AG20443 (cell line): ENCODE measurements at regions not wholly inside any gene's neighbourhood (a gene's known extent, or its start where the extent isn't known, plus 50 kb on each side); places are given as distances from the start of the nearest gene placed in this dataset.
A peak's percentile ranks its signal among the peaks of the same experiment; 100 is the strongest.
"Not testable (repeated sequence)": the region's sequence is repeated elsewhere in the genome, so short reads cannot be mapped to it uniquely, and the experiment has no call there.

Experiments used
- DNase-seq: peaks from one replicate; pipeline ENCODE4 v3.0.0; 2012; ENCODE audit warnings: low spot score, mixed read lengths

DNA sequence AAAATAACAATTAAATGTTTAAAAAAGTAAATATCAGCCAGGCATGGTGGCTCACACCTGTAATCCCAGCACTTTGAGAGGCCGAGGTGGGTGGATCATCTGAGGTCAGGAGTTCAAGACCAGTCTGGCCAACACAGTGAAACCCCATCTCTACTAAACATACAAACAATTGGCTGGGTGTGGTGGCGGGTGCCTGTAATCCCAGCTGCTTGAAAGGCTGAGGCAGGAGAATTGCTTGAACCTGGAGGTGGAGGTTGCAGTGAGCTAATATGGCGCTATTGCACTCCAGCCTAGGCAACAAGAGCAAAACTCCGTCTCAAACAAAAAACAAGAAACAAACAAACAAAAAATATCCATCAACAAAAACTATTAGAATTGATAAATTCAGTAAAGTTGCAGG lies 77.5 kb downstream of the SNX5 start:
- DNase-seq, result not testable (repeated sequence)

DNA sequence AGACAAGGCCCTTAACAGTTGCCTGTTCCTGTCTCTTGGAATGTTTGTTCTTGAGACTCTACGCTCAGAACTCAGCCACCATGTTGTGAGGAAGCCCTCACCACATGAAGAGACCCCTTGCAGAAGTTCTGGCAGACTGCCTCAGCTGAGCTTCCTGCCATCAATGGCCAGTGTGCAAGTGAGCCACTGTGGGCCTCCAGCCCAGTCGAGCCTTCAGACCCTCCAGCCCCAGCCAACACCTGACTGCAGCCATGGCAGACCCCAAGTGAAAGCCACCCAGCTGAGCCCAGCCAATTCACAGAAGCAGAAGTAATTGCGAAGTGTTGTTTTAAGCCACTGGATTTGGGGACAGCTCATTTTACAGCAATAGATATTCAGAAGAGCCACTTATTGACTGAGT lies 78.3 kb downstream of the SNX5 start:
- DNase-seq, result no peak

DNA sequence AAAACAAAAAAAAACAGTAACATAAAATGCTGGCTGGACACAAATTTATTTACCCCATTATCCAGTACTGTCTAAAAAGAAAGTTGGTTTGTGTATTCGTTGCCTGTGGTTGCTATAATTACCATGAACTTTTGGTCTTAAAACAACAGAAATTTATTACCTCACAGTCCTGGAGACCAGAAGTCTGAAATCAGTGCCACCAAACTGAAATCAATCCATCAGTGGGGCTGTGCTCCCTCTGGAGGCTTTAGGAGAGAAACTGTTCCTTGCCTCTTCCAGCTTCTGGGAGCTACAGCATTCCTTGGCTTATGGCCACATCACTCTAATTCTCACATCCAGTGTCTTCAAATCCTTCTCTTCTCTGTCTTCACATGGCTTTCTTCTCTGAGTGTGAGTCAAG lies 79.4 kb downstream of the SNX5 start:
- DNase-seq, result no peak

DNA sequence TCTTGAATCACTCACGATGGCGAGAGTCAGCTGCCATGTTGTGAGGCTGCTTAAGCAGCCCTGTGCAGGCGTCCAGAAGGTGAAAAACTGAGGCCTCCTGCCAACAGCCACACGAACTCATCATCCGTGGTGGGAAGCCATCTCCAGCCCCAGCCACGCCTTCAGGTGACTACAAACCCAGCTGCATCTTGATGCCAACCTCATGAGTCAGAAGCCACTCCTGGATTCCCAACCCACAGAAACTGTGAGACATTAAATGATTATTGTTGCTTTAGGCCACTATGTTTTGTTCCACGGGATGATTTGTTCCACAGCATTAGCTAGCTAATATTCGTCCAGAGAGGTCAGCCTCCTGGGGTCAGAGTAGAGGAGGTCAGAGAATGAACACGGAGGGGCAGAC lies 80.5 kb downstream of the SNX5 start:
- DNase-seq, result no peak

DNA sequence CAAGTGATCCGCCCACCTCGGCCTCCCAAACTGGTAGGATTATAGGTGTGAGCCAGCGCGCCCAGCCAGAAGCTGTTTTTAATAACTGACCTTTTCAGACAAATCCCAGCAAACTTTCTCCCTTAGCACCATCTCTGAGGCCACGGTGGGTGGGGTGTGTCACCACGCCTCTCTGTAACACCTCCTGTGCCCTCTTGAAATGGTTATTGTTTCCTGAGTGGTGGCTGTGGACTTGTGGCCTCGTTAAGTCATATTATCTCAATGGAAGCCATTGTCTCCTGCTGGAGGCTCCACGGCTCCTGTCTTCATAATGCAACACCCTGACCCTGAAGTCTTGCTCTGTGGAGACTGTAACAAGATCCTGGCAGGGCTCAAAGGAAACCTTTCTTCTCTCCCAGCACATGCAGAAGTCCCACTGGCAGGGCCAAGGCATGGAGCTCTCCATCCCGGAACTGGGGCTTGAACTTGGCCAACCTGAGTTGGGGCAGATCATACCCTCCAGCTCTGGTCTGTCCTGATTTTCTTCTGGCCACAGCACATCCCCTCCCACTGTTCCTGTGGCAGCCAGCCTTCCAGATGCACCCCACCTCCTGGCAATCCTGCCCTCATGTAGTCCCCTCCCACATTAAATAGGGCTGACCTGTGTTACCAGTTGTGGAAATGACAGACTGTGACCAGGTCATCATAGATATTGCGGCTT lies 81.1 kb downstream of the SNX5 start:
- no peak for DNase-seq

DNA sequence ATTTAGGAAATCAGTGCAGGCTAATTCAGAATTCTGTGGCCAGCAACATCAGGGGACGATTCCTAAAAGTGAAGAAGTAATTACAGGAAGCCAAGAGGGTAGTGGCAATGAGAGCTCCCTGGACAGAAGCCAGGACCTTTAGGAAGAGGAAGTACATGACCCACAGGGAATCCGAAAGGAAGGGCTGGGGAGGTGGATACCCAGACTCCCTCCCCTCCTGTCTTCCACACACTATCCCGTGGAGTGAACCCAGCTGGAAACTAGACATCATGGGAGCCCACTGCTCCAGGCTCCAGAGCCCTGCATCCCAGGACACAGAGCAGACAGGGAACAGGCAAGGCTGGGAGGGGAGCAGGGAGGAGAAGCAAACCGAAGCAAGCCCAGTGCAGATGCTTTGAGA lies 83.0 kb downstream of the SNX5 start:
- no peak for DNase-seq

DNA sequence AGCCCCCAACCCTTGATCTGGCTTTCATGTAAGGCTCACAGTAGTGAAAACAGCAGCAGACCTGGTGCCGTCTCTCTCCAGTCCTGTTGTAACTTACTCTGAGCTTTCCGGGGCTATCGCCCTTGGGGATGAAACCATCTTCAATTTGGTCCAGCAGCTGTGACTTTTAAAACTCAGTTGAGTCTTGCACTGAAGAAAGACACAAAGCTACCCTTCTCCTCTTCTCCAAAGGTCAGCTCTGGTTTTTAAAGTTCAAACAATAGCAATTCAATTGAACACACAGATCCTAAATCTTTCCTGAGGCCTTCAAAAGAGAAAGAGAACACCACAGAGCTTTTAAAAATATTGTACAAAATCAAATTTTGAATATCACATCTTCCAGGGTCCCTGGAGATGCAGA lies 83.5 kb downstream of the SNX5 start:
- DNase-seq, result no peak

DNA sequence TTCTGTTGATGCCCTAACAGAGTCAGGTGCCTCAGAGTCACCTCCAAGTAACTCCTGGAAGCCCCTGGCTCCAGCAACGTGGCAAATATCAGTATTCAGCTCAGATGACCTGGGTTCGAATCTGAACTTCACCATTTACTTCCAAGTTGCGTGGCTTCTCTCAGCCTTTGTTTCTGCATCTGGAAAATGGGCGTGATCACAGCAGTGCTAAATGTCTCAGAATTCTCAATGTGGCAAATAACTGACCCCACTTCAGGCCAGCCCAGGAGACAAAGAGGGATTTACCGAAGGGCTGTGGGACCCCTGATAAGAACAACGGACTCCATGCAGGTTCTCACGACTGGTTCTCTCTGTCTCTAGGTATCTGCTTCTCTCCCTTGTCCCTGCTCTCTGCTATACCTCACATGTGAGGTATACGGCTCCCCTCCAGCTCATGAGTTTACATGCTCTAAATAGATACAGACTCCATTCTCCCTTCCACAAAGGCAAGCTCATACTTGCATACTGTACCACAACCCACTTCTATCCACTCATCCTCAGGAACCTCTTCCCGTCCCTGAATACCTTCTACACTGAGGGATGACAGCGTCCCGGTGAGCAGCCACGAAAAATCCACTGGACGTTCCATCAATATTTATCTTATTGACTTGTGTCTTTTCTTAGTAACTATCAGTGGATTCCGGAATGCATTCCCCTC lies 84.1 kb downstream of the SNX5 start:
- DNase-seq, result no peak

DNA sequence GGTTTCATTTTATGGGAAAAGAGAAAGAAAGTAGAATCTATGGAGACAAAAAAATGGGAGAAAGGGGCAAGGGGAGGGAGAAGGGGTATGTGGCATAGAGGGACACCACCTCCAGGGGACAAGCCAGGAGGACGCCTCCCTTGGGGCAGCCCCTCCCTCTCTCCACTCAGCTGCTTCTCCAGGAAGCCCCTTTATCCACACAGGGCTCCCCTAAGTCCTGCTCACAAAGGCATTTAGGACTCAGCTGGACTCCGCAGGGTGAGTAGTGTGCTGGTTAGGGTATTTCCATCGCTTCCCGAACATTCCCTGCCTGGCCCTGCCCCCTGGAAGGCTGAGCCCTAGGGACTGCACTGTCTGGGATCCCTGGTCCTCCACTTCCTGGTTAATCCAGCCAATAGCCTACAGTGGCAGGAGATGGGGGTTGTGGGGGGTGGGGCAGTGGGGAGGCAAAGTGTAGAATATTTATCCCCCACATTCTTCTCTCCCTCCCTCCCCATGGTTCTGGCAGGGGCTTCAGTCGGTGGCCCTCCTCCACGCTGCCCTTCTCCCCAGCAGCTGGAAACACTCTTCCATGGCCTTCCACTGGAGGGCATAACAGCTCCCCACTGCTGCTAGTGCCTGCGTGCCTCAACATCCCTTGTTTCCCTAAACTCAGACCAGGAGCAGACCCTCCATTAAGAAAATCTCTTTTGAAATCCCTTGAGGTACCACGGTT lies 84.8 kb downstream of the SNX5 start:
- no peak for DNase-seq

DNA sequence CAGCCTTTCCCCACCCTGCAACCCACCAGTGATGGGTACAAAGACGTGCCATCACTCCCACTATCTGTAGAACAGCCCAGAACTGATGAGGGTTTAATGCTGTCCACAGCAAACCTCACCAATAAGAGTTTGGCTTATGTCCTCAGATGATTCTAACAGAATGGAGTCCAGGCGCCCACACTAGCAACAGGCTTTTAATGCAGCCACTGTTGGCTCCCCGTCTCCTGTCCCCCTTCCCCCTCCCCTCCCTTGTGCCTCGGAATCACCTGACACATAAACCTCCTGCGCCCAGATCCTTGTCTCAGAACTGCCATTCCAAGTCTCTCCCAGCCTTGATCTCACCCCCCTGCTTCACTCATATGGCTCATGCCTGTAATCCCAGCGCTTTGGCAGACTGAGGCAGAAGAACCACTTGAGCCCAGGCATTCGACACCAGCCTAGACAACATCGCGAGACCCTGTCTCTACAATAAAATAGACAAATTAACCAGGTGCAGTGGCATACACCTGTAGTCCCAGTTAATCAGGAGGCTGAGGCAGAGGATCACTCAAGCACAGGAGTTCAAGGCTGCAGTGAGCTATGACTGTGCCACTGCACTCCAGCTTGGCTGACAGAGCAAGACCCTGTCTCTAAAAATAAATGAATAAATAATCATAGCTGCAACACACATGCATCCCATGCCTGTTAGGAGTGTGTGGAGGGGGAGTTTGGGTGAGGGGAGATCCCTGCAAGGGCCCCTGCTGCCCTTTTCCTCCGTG lies 85.6 kb downstream of the SNX5 start:
- no peak for DNase-seq

DNA sequence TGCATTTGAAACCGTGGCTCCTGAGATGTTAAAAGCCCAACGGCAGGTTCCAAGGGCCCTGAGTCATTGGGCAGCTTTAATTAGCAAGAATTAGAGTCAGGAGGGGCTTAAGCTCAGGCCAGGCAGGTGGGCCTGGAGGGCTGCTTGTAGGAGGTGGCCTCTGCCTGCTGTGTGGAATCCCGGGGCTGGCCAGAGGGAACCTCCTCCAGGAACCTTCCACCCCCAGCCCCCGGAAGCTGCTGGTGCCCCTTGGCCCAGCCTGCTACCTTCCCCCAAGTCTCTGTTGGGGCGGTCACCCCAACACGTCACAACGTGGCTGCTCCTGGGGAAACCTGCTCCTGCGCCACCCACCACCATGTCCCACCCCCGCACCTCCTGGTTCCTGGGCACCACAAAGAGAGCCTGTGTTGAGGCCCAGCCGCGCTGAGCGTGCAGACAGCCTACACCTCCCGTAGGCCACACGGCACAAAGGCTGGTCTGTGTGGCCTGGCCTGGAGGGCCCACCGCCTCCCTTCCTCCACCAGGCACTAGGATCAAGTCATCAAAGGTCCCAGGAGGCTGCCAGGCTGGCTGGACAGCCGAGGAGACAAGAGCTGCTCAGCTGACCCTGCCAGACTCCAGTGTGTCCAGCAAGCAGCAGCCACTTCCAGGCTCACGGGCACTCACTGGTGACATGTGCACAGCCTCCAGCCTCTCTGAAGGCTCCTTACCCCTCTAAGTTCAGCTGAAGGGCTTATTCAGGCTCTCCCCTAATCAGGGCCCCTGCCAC lies 86.3 kb downstream of the SNX5 start:
- no peak for DNase-seq

DNA sequence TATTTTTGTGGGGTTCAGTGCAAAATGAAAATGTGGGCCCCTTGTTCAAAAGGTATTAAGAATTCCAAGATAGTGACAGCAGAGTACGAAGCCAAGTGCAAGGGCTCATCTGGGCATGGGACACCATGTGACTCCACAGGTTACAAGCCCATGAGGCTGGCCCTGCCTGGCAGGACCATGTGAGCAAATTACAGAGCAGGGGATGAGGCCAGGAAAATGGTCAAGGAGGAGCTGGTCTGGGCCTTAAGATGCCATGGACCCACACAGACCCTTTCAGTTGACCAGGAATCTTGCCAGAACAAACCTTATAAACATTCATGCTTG lies 86.9 kb downstream of the SNX5 start:
- DNase-seq, result no peak

DNA sequence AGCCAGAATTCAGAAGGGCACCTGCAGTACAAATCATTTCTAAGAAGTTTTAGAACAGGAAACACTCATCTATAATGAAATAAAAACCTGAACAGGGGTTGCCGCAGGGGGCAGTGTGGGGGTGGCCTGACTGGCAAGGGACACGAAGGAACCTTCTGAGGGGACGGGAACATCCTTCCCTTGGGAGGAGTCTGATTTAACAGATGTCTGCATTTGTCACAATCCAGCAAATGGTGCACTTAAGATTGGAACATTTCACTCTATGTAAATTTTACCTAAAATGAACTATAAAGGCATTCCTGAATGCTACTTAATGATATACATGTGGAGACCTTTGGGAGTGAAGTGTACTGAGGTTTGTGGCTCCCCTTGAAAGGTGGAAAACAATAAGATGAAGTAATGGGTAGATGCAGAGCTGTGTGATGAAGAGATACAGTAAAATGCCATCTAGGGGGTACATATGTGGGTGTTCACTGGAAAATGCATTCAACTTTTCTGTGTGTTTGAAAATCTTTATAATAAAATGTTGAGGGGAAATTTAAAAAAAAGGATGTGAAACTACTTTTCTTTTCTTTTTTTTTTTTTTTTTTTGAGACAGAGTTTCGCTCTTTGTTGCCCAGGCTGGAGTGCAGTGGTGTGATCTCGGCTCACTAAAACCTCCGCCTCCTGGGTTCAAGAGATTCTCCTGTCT lies 89.5 kb downstream of the SNX5 start:
- DNase-seq, result no peak

DNA sequence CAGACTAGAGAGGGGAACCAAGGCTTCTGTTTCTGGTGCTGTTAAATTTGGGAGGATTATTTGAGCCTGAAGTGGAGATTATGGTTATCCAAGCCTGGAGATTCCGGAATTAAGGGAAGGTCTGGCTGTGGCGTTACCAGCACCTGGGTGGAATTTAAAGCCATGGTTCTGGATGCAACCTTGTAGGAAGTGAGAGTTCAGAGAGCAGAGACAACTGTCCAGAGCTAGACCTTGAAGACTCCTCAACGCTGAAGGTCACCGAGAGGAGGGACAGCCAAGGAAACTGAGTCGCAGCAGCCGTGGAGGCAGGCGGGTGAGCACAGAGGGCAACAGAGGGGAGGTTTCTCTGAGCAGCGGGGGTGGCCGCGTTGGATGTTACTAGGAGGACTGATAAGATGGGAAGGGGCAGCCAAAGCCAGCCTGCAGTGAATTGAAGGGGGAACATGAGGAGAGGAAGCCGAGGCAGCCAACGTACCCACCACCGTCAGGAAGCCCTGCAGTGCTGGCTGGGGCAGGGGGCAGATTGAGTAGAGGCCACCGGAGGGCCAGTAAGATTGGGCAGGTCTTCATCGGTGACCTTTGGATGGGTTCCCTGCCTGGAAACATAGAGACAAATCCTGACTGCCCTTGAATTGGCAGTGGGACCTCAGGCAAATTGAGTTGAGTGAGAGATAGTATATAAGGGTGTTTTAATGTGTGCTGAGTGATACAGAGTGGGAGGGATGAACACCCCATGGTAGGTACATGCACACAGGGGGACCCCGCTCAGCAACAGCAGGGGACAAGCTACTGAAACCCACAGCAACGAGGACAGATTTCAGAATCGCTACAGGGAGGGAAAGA lies 90.3 kb downstream of the SNX5 start:
- no peak for DNase-seq

DNA sequence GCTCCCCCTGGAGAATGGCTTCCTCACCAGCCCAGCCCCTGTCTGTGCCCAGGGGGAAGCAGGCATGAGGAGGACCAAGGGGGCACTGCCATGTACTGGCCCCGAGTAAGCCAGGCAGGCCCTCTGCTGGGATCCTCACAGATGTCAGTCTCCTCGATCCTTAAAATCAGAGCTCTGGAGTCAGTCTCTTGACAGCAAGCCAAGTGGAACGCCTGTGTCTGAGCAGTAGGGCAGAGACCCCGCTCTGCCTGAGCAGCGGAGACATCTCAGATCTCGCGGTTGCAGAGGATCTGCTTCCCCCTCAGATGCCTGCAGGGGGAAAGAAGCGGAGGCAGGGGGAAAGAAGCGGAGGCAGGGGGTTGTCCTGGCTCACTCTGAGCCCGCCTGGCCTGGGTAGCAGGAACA lies 92.6 kb downstream of the SNX5 start:
- no peak for DNase-seq

DNA sequence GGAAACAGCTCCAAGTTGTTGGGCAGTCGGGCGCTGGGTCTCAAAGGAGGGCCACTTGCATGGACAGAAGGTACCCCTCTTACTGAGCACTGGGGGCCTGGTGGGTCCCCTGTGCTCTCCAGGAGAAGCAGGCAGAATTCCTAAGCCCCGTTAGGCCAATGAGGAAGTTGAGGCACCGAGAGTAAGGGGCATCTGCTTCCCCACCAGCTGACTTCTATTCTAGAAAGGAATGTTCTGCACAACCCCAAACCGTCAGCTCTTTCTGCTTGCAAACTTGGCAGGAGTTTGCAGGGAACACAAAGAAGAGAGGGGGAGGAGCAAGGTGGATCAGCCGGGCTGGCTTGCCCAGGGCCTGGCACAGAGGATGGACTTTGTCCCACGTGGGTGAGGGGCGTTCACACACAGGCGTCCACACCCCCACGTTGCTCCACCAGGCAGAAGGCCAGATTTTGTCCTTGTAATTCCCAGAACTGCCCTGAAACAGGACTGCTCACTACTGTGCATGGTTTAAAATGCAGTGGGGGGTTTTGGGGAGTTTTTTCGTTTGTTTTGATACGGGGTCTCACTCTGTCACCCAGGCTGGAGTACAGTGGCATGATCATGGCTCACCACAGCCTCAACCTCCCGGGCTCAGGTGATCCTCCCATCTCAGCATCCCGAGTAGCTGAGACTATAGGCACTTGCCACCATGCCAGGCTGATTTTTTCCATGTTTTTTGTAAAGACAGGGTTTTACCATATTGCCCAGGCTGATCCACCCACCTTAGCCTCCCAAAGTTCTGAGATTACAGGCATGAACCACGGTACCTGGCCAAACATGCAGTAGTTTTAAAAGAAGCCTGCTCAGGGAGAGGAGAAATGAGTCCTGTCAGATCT lies 93.3 kb downstream of the SNX5 start:
- peak; percentile 64 for DNase-seq

DNA sequence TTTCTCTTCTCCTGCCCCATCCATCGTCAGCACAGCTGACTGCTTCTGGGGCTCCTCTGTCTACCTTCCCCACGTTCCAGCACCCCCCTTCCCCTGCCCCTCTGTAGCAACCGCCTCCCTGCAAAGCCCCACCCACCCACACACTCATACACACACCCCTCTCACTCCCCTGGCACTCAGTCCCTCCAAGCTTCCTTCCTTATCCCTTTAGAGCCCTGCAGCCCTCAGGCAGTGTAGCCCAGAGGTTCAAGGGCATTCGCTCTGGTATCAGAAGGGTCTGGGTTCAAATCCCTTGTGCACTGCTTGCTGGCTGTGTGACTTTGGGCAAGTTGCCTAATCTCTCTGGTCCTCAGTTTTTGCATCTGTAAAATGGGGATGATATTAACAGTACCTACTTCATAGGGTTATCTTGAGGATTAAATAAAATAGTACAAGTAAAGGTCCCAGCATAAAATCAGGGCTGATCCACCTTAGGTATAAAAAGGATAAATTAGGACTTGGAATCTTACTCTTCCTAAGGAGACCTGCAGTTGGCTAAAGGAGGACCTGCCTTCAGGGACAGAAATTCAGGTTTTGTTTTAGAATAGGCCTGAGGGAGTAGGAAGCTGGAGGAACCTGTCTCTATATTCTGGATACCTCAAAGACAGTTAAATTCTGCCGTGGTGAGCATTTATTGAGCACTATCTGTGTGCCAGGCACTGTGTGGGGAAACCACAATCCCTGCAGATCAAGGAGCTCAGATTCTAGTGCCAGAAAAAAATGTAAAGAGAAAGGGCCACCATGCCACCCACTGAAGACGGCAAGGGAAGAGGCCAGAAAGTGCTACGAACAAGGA lies 94.1 kb downstream of the SNX5 start:
- DNase-seq, result no peak
